ENCODE measurements at regions not wholly inside any gene's neighbourhood (a gene's known extent, or its start where the extent isn't known, plus 50 kb on each side); places are given as distances from the start of the nearest gene placed in this dataset.

GRCh38 chr1:195744256-195744655, 864.0 kb downstream of the KCNT2 start:
- DNase-seq = peak; percentile 12
- H3K36me3 ChIP-seq = no peaks in the 10 kb centered on the region
- no peak for TF ChIP-seq CTCF (IDR thresholded peaks at IDR 0.05; ENCODE audit: low read depth, low read length)
- peaks cover 2% of the 10 kb centered on the region; the same call in 1 of the 2 replicates for H3K9me3 ChIP-seq
- no peaks in the 10 kb centered on the region for H3K27me3 ChIP-seq
- no peak overlapping the region for H3K4me3 ChIP-seq (ENCODE audit: low read depth, low read length)
- no peaks in the 10 kb centered on the region for H3K4me1 ChIP-seq

- Histone ChIP-seq H3K27me3 (no peaks in the 10 kb centered on the region), H3K4me3 (ENCODE audit: low read depth, low read length) (no peak overlapping the region), H3K9me3 (peaks cover 2% of the 10 kb centered on the region; the same call in 1 of the 2 replicates), H3K36me3 (no peaks in the 10 kb centered on the region), H3K4me1 (no peaks in the 10 kb centered on the region)
- TF ChIP-seq CTCF (IDR thresholded peaks at IDR 0.05; ENCODE audit: low read depth, low read length) = no peak
- DNase-seq = no peak
Observed at GRCh38 chr1:195740862-195741261, 867.4 kb downstream of the KCNT2 start.

- DNase-seq = no peak
- no peaks in the 10 kb centered on the region for H3K4me1 ChIP-seq
- TF ChIP-seq CTCF (IDR thresholded peaks at IDR 0.05; ENCODE audit: low read depth, low read length) = no peak
- H3K27me3 ChIP-seq = no peaks in the 10 kb centered on the region
- no peak overlapping the region for H3K4me3 ChIP-seq (ENCODE audit: low read depth, low read length)
- H3K9me3 ChIP-seq = peaks cover 2% of the 10 kb centered on the region; the same call in 1 of the 2 replicates
- no peaks in the 10 kb centered on the region for H3K36me3 ChIP-seq
Observed at GRCh38 chr1:195738966-195739650, 869.1 kb downstream of the KCNT2 start.

- DNase-seq = no peak
- Histone ChIP-seq H3K9me3 (no peaks in the 10 kb centered on the region), H3K27me3 (no peaks in the 10 kb centered on the region), H3K4me3 (ENCODE audit: low read depth, low read length) (no peak overlapping the region), H3K4me1 (no peaks in the 10 kb centered on the region), H3K36me3 (no peaks in the 10 kb centered on the region)
- no peak for TF ChIP-seq CTCF (IDR thresholded peaks at IDR 0.05; ENCODE audit: low read depth, low read length)
Observed at GRCh38 chr1:195735140-195735539, 873.1 kb downstream of the KCNT2 start.

GRCh38 chr1:195733826-195734225, 874.4 kb downstream of the KCNT2 start:
- H3K27me3 ChIP-seq = no peaks in the 10 kb centered on the region
- H3K36me3 ChIP-seq = no peaks in the 10 kb centered on the region
- H3K4me3 ChIP-seq (ENCODE audit: low read depth, low read length) = no peak overlapping the region
- no peaks in the 10 kb centered on the region for H3K4me1 ChIP-seq
- peak; percentile 72 for TF ChIP-seq CTCF (IDR thresholded peaks at IDR 0.05; ENCODE audit: low read depth, low read length)
- peak; percentile 34 for DNase-seq
- no peaks in the 10 kb centered on the region for H3K9me3 ChIP-seq

- no peak for DNase-seq
Observed at GRCh38 chr1:195733408-195733807, 874.8 kb downstream of the KCNT2 start.

More at GRCh38 chr1:195733408-195733807, 874.8 kb downstream of the KCNT2 start:
- H3K27me3 ChIP-seq = no peaks in the 10 kb centered on the region
- H3K9me3 ChIP-seq = no peaks in the 10 kb centered on the region
- H3K4me3 ChIP-seq (ENCODE audit: low read depth, low read length) = no peak overlapping the region
- no peak for TF ChIP-seq CTCF (IDR thresholded peaks at IDR 0.05; ENCODE audit: low read depth, low read length)
- H3K36me3 ChIP-seq = no peaks in the 10 kb centered on the region
- no peaks in the 10 kb centered on the region for H3K4me1 ChIP-seq
